HG03378 (cell line): ENCODE measurements at regions not wholly inside any gene's neighbourhood (a gene's known extent, or its start where the extent isn't known, plus 50 kb on each side); places are given as distances from the start of the nearest gene placed in this dataset.
"Not testable (repeated sequence)": the region's sequence is repeated elsewhere in the genome, so short reads cannot be mapped to it uniquely, and the experiment has no call there.

Experiments
- ATAC-seq: cut with Tn5 transposase; IDR thresholded peaks from one replicate; pipeline ENCODE4 v1.9.1; 2021; ENCODE audit warnings: mild to moderate bottlenecking, moderate library complexity; ENCODE audit not compliant: unreplicated experiment

DNA sequence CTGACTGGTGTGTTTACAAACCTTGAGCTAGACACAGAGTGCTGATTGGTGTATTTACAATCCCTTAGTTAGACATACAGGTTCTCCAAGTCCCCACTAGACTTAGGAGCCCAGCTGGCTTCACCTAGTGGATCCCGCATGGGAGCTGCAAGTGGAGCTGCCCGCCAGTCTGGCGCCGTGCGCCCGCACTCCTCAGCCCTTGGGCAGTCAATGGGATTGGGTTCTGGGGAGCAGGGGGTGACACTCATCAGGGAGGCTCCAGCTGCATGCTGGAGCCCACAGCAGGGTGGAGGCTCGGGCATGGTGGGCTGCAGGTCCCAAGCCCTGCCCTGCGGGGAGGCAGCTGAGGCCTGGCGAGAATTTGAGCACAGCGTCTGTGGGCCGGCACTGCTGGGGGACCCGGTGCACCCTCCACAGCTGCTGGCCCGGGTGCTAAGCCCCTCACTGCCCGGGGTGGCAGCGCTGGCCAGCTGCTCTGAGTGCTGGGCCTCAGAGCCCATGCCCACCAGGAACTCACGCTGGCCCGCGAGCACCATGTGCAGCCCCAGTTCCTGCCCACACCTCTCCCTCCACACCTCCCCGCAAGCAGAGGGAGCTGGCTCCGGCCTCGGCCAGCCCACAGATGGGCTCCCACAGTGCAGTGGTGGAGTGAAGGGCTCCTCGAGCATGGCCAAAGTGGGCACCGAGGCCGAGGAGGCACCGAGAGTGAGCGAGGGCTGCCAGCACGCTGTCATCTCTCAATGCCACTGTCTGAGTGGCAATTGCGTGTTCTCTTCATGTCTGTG is 290.6 kb upstream of the RGPD4 start:
- ATAC-seq, result not testable (repeated sequence)

GRCh38 chr2:107542314-107542740 is 284.4 kb upstream of the RGPD4 start:
- ATAC-seq, result no peak

- no peak for ATAC-seq
Observed at GRCh38 chr2:107543793-107544192, 282.9 kb upstream of the RGPD4 start.

DNA sequence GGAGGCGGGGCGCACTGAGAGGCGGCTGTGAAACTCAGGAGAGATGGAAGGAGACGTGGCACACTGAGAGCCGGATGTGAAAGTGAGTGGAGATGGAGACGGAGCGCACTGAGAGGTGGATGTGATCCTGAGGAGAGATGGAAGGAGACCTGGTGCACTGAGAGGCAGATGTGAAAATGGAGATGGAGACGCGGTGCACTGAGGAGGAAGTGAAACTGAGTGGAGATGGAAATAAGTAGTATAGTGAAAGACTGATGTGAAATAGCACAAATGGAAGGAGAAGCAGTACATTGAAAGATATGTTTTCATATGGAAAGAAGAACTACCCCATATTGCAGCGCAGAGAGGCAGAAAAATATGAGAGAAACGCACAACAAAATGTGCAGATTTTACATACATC is 281.6 kb upstream of the RGPD4 start:
- ATAC-seq, result no peak

GRCh38 chr2:107545851-107546250 is 280.8 kb upstream of the RGPD4 start:
- no peak for ATAC-seq

DNA sequence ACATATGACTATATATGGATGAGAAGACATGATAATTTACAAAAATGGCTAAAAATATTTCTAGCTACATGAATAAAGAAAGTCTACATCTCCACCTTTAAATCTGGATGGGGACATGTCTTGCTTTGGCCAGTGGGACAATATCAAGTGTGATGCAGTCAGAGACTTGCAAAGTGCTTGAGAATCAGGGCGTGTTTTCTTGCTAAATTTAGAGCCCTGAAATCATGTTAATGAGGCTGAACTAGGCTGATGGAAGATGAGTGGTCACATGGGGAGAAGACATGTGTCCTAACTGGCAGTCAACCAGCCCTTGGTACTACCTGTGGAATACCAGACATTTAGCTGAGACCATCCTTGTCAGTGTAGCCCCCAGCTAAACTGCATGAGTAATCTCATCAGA is 278.5 kb upstream of the RGPD4 start:
- no peak for ATAC-seq

- no peak for ATAC-seq
Observed at GRCh38 chr2:107553046-107553445, 273.6 kb upstream of the RGPD4 start.

GRCh38 chr2:107553539-107553938 is 273.2 kb upstream of the RGPD4 start:
- no peak for ATAC-seq

GRCh38 chr2:107556038-107556627 is 270.6 kb upstream of the RGPD4 start:
- no peak for ATAC-seq

- no peak for ATAC-seq
Observed at GRCh38 chr2:107558295-107558694, 268.4 kb upstream of the RGPD4 start.

DNA sequence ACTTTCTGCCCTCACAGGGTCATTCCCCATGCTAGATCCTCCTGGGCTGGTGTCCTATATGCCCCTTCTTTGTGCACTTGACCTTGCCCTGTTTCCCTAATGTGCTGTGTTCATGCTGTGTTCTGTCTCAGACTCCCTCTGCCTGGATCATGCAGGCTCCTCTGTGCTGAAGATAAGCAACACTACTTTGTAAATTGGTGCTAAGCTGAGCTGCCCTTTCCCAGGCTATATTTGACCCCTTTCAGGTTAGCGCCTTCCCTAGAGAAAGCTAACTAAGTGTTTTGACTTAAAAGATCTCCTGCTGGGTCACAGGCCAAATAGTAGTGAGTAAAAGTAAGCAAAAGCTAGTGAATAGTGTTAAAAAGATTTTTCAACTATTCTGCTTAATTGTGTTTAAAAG is 257.2 kb upstream of the RGPD4 start:
- ATAC-seq, result no peak

DNA sequence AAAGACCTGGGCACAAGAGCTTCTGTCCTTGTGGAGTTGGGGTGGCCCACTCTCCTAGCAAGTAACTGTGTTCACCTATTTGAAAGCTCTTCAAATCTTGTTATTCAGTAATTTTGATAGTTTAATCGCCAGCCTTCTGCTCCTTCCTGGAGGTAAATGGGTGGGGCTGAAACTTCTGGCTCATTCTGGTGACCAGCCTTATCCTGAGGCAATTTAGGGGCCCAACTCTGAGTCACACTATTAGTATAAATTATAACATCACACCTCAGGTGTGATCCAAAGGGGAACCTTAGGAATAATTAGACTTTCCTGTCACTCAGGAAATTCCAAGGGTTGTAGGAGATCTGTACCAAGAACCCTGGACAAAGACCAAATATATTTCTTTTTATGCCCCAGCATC is 255.8 kb upstream of the RGPD4 start:
- no peak for ATAC-seq

DNA sequence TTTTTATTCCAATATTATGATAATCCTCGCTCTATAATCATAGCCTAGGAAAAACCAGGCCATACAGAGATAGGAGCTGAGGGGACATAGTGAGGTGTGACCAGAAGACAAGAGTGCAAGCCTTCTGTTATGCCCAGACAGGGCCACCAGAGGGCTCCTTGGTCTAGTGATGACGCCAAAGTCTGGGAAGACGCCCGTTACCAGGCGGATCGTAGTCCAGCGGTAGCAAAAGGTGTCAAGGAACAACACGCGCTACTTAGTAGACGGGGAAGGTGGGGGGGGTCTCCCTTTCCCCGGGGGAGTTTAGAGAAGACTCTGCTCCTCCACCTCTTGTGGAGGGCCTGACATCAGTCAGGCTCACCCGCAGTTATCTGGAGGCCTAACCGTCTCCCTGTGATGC is 253.8 kb upstream of the RGPD4 start:
- ATAC-seq, result not testable (repeated sequence)

DNA sequence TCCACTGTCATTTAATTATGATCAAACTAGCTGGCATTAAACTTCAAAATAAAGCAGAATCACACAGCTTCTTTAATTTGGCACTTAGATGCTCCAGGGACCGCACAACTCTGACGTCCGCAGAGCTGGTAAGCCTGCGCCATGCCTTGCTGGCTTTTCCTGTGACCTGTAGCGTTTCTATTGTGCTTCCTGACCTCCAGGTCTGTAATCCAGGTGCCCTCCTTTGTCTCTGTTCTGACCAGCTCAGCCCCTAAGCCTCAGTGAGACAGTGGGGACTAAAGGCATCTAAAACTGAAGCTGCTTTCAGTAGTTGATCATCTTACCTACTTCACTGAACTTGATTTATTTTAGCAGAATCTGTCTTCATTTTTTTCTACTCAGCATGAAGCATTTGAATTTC is 249.7 kb upstream of the RGPD4 start:
- ATAC-seq, result no peak

DNA sequence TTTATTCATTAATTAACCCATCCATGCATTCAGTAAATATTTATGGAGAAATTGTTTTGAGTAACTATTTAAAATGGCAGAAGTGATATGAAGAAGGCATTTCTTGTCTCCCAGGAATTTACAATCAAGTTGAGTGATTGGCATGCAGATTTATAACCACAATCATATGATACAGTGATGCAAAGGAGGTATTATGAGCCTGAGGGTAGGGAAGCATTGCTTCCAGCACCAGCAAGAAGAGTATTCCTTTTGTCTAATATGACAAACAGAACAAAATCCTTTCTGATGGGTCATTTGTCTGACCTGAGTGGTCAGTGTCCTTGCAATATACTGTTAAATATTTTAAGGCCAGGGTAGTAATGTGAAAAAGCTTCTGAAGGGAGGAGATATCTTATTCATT is 244.2 kb upstream of the RGPD4 start:
- ATAC-seq, result no peak

- no peak for ATAC-seq
Observed at GRCh38 chr2:107584577-107584976, 242.1 kb upstream of the RGPD4 start.

GRCh38 chr2:107585851-107586250 is 240.8 kb upstream of the RGPD4 start:
- ATAC-seq, result no peak

GRCh38 chr2:107588181-107588580 is 238.5 kb upstream of the RGPD4 start:
- no peak for ATAC-seq

DNA sequence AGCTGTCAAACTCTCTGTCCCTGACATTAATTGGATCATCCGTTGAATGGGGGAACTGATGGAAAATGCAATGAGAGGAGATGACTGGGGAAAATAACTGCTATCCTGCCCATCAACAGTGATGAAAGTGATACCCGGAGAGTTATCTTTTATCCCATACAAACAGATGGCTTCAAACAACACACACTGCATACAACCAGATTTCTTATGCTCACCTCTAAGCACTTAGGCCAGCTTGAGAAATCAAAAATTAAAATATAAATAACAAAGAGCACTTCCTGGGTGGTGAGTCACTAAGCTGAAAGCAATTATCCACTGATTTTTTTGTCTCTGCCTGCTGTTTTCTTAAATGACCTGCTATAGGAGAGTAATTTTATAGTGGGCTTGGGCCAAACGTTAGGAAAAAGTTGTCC is 237.6 kb upstream of the RGPD4 start:
- ATAC-seq, result no peak

DNA sequence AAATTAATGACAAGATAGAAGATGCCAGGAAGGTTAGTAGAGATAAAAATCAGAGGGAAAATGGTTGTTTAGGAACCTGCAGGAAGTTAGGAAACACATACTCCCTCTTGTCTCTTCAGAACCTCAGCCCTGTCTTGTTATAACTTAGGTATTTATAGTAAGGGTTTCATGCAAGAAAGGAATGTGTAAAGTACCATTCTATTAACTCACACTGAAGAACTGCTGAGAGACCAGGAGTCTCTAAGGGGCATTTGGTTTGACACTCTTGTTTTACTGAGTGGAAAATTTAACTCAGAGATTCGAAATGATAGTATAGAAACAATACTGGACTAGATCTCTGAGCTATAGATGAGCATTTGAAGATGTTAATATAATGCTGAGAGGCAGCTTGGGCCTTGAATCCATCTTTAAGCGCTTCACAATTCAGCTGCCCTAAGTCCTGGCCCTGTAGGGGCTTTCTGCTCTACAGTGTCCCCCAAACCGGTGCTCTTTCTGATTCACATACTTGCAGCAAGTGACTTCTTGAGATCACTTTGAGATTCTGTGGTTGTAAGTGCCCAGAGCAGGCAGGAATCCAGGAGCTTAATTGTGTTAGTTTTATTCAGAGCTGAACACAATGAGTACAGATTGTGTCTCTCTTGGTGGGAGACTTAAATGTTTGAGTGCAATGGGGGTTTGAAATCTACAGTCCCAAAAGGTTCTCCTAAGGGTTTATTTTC is 235.0 kb upstream of the RGPD4 start:
- ATAC-seq, result no peak

- ATAC-seq, result no peak
Observed at GRCh38 chr2:107592280-107592624, 234.4 kb upstream of the RGPD4 start.

DNA sequence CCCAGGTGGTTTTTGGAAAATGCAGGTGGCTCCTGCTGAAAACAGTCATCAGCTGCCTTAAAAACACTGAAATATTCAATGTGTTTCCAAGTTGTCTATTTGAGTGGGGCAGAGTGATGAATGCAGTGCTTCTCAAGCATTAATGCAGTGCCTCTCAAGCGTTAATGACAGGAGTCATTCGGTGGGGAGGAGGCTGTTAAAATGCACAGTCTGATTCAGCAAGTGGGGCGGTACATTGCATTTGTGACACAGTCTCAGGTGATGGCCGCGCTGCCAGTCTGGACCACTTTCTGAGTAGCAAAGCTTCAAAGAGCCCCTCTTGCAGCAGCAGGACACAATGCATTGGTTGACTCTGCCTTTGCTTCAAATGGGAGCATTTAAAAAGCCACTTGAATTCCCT is 231.4 kb upstream of the RGPD4 start:
- no peak for ATAC-seq
